Sigmoid colon (tissue), 6 donors: ENCODE measurements at regions not wholly inside any gene's neighbourhood (a gene's known extent, or its start where the extent isn't known, plus 50 kb on each side); places are given as distances from the start of the nearest gene placed in this dataset.

Source experiments
- DNase-seq: peaks from one replicate; pipeline ENCODE4 v3.0.0-alpha.2; 2019
- H3K27ac ChIP-seq, 4 donors: fragments of 200-600 bp; sonication (generic); one replicate each; pipeline ENCODE4 v1.5.1; 2016 to 2019; ENCODE audit warnings: mild to moderate bottlenecking in 1 of 4
- H3K27me3 ChIP-seq, 3 donors: fragments of 200-600 bp; sonication (generic); one replicate each; pipeline ENCODE4 v1.5.1; 2019; ENCODE audit warnings: mild to moderate bottlenecking in 1 of 3
- H3K36me3 ChIP-seq, 4 donors: fragments of 200-600 bp; sonication (generic); one replicate each; pipeline ENCODE4 v1.5.1; 2016 to 2019
- H3K4me1 ChIP-seq, 4 donors: fragments of 200-600 bp; sonication (generic); one replicate each; pipeline ENCODE4 v1.5.1; 2017 to 2019
- H3K4me3 ChIP-seq, 4 donors: fragments of 200-600 bp; sonication (generic); one replicate each; pipeline ENCODE4 v1.5.1; 2017 to 2019; ENCODE audit warnings: mild to moderate bottlenecking in 2 of 4, moderate library complexity in 1 of 4
- H3K9me3 ChIP-seq, 4 donors: fragments of 200-600 bp in 3 of 4; sonication (generic) in 3 of 4; one replicate each; pipeline versions ENCODE4 v1.5.1 to v1.6.1; 2013 to 2019
- CTCF ChIP-seq, 4 experiments: fragments of 450-650 bp in 3 of 4; fragments of 200-600 bp in 1 of 4; IDR thresholded peaks; one replicate each; pipeline ENCODE4 v1.5.1; 2016 to 2019; ENCODE audit warnings: antibody characterized with exemption in 4 of 4, mild to moderate bottlenecking in 3 of 4, moderate library complexity in 2 of 4
- EP300 ChIP-seq, 4 donors: sonication (generic); formaldehyde crosslinking; IDR thresholded peaks; one replicate each; pipeline ENCODE4 v1.6.1; 2017; ENCODE audit warnings: antibody characterized with exemption in 4 of 4
- POLR2A ChIP-seq, 2 donors: fragments of 450-650 bp; IDR thresholded peaks; one replicate each; pipeline ENCODE4 v1.6.1; 2016; ENCODE audit warnings: antibody characterized with exemption in 2 of 2, mild to moderate bottlenecking in 2 of 2, moderate library complexity in 2 of 2
- POLR2AphosphoS5 ChIP-seq, 4 donors: sonication (generic); formaldehyde crosslinking; IDR thresholded peaks; one replicate each; pipeline ENCODE4 v1.6.1; 2017; ENCODE audit warnings: antibody characterized with exemption in 4 of 4
- WGBS, 2 donors: extraction: QIAGEN DNeasy Blood & Tissue Kit; methylation state at CpG; one replicate each; pipeline ENCODE4 v1.1.7; 2013; 5-methylcytosine and 5-hydroxymethylcytosine counted together
- intact Hi-C: fragments of 100-400 bp; cut with DNase I; formaldehyde crosslinking; loops from one replicate; pipeline ENCODE4 v1.15.1; 2023
- donor health status: healthy with polysubstance abuse.
- donor health status: healthy.

- H3K27me3 ChIP-seq, result no peaks in the 10 kb centered on the region
- no peak overlapping the region for H3K4me3 ChIP-seq
- H3K4me1 ChIP-seq, result peaks cover 0 to 11% (median 4%) of the 10 kb centered on the region in 4 donors
- intact Hi-C loops, result no loop called here
- 81 to 95% methylated on average over 2 of the region's 2 CpGs for WGBS, 2 donors
- no peaks in the 10 kb centered on the region for H3K9me3 ChIP-seq
- DNase-seq, result no peak
- no peak for TF ChIP-seq POLR2AphosphoS5 (IDR thresholded peaks at IDR 0.05)
- TF ChIP-seq CTCF (IDR thresholded peaks at IDR 0.05), result no peak
- H3K36me3 ChIP-seq, result no peaks in the 10 kb centered on the region
- H3K27ac ChIP-seq, result no peak overlapping the region
These were observed 179.3 kb downstream of the GAS1 start for GRCh38 chr9:86768020-86768419.

GRCh38 chr9:86767373-86767772 lies 179.9 kb downstream of the GAS1 start:
- Histone ChIP-seq H3K4me3 (no peak overlapping the region), H3K36me3 (no peaks in the 10 kb centered on the region), H3K4me1 (peaks cover 0 to 11% (median 4%) of the 10 kb centered on the region in 4 donors), H3K27ac (no peak overlapping the region), H3K27me3 (no peaks in the 10 kb centered on the region), H3K9me3 (no peaks in the 10 kb centered on the region)
- no peak for TF ChIP-seq POLR2AphosphoS5 (IDR thresholded peaks at IDR 0.05)
- no peak for TF ChIP-seq CTCF (IDR thresholded peaks at IDR 0.05)
- no peak for TF ChIP-seq EP300 (IDR thresholded peaks at IDR 0.05)
- TF ChIP-seq POLR2A (IDR thresholded peaks at IDR 0.05), result no peak
- 35 to 72% methylated on average over 4 of the region's 4 CpGs for WGBS, 2 donors
- DNase-seq, result no peak
- intact Hi-C loops, result no loop called here

- intact Hi-C loops, result no loop called here
- 13 to 61% methylated on average over 7 of the region's 7 CpGs for WGBS, 2 donors
- TF ChIP-seq POLR2AphosphoS5 (IDR thresholded peaks at IDR 0.05) (no peak), EP300 (IDR thresholded peaks at IDR 0.05) (no peak), POLR2A (IDR thresholded peaks at IDR 0.05) (no peak), CTCF (IDR thresholded peaks at IDR 0.05) (no peak)
- Histone ChIP-seq H3K27me3 (no peaks in the 10 kb centered on the region), H3K9me3 (no peaks in the 10 kb centered on the region), H3K4me1 (peaks cover 0 to 11% (median 4%) of the 10 kb centered on the region in 4 donors), H3K27ac (no peak overlapping the region), H3K4me3 (no peak overlapping the region), H3K36me3 (no peaks in the 10 kb centered on the region)
- DNase-seq, result no peak
These were observed 180.4 kb downstream of the GAS1 start for GRCh38 chr9:86766912-86767311.

- DNase-seq, result no peak
- no peak overlapping the region for H3K27ac ChIP-seq
- no peaks in the 10 kb centered on the region for H3K27me3 ChIP-seq
- no peak overlapping the region for H3K4me3 ChIP-seq
- WGBS, 2 donors, result 86 to 92% methylated on average over 6 of the region's 6 CpGs
- no peak for TF ChIP-seq POLR2AphosphoS5 (IDR thresholded peaks at IDR 0.05)
- TF ChIP-seq CTCF (IDR thresholded peaks at IDR 0.05), result no peak
- no peak for TF ChIP-seq POLR2A (IDR thresholded peaks at IDR 0.05)
- TF ChIP-seq EP300 (IDR thresholded peaks at IDR 0.05), result no peak
- no peaks in the 10 kb centered on the region for H3K36me3 ChIP-seq
- peaks cover 0 to 11% (median 4%) of the 10 kb centered on the region in 4 donors for H3K4me1 ChIP-seq
- H3K9me3 ChIP-seq, result no peaks in the 10 kb centered on the region
- intact Hi-C loops, result no loop called here
These were observed 180.8 kb downstream of the GAS1 start for GRCh38 chr9:86766511-86766910.

- TF ChIP-seq POLR2A (IDR thresholded peaks at IDR 0.05) (no peak), CTCF (IDR thresholded peaks at IDR 0.05) (no peak), EP300 (IDR thresholded peaks at IDR 0.05) (no peak), POLR2AphosphoS5 (IDR thresholded peaks at IDR 0.05) (no peak)
- Histone ChIP-seq H3K27ac (no peak overlapping the region), H3K9me3 (no peaks in the 10 kb centered on the region), H3K4me1 (peaks cover 0 to 11% (median 4%) of the 10 kb centered on the region in 4 donors), H3K4me3 (no peak overlapping the region), H3K27me3 (no peaks in the 10 kb centered on the region), H3K36me3 (no peaks in the 10 kb centered on the region)
- intact Hi-C loops, result no loop called here
- WGBS, 2 donors, result 77 to 82% methylated on average over 13 of the region's 13 CpGs
- DNase-seq, result no peak
These were observed 181.4 kb downstream of the GAS1 start for GRCh38 chr9:86765746-86766430.
